ENCODE measurements at regions not wholly inside any gene's neighbourhood (a gene's known extent, or its start where the extent isn't known, plus 50 kb on each side); places are given as distances from the start of the nearest gene placed in this dataset.
A peak's percentile ranks its signal among the peaks of the same experiment; 100 is the strongest.

GRCh38 chr3:187822402-187822801, 77.1 kb upstream of the BCL6 start:
- DNase-seq (ENCODE audit: low read depth in 2 of 2), result no peak

- no peak for DNase-seq (ENCODE audit: low read depth in 2 of 2)
Observed at GRCh38 chr3:187823746-187824145, 78.5 kb upstream of the BCL6 start.

DNA sequence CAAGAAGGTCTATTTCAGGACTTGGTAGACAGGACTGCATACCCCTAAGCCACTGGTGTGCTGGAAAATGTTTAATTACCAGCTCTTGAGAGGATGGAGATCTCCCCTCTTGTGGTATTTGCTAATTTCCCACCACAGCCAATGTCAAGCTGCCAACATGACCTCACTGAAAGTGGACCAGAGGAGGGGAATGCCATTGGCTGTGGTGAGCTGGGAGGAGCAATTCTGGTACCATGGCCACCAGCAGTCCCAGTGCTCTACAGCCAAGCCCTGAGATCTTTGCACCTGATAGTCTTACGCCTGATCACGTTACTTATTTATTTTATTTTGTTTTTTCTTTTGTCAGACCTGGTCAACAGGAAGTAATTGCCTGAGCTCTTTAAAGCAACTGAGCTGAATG, 82.5 kb upstream of the BCL6 start:
- DNase-seq (ENCODE audit: low read depth in 2 of 2), result no peak

- no peak for DNase-seq (ENCODE audit: low read depth in 2 of 2)
Observed at GRCh38 chr3:187828579-187829452, 83.5 kb upstream of the BCL6 start.

GRCh38 chr3:187830181-187830580, 84.9 kb upstream of the BCL6 start:
- no peak for DNase-seq (ENCODE audit: low read depth in 2 of 2)

- DNase-seq (ENCODE audit: low read depth in 2 of 2), result no peak
Observed at GRCh38 chr3:187831125-187832051, 86.1 kb upstream of the BCL6 start.

DNA sequence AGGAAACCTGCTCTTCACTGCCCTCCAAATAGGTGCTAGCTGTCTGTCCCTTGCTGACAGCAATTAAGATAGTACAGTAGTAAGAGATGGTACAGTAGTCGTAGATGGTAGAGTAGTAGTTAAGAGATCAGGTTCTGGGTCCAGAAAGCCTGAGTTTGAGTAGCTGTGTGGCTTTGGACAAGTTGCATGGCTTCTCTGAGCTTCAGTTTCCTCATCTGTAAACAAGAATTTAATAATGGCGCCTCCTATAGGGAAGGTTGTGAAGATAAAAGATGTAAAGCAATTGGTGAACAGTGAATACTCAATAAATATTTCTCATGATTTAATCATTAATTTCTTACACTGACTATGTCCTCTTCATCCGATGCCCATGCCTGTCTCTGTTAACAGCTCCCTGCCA, 86.9 kb upstream of the BCL6 start:
- DNase-seq (ENCODE audit: low read depth in 2 of 2), result no peak

- DNase-seq (ENCODE audit: low read depth in 2 of 2), result no peak
Observed at GRCh38 chr3:187833375-187833774, 88.1 kb upstream of the BCL6 start.

GRCh38 chr3:187833799-187834578, 88.7 kb upstream of the BCL6 start:
- DNase-seq (ENCODE audit: low read depth in 2 of 2), result no peak

DNA sequence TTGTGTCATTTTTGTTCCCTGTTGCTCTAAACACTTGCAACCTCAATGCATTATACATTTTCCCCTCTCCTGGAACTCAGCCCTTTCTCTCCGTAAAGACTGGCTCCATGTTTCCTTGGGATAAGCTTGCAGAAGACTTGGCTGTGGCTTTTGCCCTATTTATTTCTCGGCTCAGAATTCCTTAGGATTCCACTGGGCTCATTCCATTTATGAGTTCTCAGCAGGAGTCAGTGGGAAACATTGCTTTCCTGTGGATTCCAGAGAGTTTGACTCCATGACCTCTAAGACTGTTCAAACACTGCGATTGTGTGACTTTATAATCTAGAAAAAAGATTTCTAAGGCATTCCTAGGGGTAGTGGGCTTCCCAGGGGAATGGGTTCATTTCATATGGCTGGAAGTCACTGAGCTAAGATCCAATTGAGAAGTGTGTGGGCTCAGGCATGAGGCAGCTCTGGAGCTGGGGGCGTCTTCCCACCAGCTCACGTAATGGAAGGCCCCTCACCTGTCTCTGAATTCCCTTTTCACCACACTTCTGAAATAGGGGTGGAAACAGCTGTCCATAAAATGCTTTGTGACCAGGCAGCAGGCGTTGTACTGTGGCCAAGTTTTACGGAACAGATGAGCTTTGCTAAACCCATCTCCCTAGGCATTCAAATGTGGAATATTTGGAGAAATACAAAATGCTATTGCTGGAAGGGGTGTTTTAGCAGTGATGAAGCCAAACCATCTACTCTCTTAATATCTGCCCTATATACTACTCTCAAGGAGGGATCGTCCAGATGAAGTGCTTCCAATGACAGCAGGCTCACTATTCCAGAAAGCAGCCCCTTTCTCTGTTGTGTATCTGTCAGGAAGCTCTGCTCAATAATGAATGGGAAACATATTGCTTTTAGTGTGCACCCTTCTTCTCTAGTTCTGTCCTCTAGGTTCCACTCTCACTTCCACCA, 91.8 kb upstream of the BCL6 start:
- peak; percentile 26 for DNase-seq (ENCODE audit: low read depth in 2 of 2)

DNA sequence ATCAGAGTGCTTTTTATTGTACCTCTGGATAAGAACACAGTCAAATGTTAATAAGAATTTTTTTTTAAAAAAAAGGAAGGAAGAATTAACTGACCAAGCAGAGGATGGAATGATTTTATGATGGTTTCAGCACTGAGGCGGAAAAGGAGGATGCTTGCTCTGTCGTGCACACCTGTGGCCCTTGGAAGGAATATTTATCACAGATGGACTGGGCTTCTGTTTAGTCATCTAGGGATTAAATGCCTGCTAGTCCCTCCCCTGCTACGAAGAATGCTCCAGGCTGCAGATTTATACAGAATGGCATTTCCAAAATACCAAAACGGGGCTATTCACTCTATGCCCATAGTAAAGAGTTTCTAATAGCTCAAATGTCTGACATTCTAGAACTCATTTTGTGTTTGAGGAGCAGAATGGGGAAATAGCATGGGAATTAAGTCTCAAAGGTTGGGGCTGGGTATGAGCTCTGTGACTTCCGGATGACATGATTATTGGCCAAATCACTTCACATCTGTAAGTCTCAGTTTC, 92.8 kb upstream of the BCL6 start:
- no peak for DNase-seq (ENCODE audit: low read depth in 2 of 2)

GRCh38 chr3:187839422-187839821, 94.2 kb upstream of the BCL6 start:
- no peak for DNase-seq (ENCODE audit: low read depth in 2 of 2)

DNA sequence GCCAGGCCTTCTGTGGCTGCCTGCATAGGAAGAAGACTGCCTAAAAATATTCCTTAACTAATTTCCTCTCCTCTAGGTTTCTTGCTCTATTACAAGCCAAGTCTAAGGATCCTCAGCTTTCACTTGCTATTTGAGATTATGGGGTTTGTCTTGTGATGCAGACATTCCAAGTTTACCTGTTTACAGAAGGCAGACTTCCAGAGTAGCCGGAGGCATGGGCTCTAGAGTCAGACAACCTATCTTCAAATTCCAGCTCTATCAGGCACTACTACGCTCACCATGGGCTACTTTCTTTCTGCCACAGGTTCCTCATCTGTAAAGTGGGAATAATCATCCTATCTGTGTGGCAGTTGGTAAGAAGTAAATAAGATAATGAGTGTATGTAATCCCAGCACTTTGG, 95.6 kb upstream of the BCL6 start:
- DNase-seq (ENCODE audit: low read depth in 2 of 2), result no peak

GRCh38 chr3:187841560-187841959, 96.3 kb upstream of the BCL6 start:
- DNase-seq (ENCODE audit: low read depth in 2 of 2), result no peak

DNA sequence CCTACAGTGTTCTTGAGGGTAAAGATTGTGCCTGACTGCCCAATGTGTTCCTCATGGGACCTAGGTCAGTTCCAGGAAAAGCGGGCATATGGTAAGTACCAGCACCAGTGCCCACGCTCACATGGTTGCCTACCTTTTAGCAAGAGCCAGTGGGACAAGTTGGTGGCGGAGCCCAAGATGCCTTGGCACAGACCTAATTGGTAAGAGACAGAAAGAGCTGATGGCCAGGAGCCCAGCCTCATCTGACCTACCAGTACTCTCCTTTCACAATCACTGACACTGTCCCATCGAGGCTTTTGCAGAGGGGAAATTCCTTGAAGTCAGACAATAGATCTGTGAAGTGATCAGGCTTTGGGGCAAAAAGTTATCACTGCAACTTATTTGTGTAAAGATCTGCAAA, 98.4 kb upstream of the BCL6 start:
- no peak for DNase-seq (ENCODE audit: low read depth in 2 of 2)

DNA sequence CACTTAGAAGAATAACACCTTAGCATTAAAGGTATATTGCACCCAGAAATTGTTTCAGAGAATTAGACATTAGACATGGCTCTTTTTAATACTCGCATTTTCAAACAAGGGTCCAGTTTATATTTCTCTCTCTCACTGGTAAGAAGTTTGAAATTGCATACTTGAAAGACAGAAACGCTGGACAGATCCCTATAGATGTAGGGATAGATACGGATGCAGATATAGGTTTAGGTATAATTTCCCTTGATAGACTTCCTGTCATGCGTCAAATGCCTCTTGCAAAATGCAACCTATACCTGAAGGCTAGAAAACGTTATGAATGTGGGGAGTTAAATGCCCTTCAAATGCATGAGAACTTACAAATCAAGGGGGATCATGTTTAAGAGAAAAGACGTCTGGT, 99.4 kb upstream of the BCL6 start:
- no peak for DNase-seq (ENCODE audit: low read depth in 2 of 2)

GRCh38 chr3:187845826-187846225, 100.6 kb upstream of the BCL6 start:
- no peak for DNase-seq (ENCODE audit: low read depth in 2 of 2)

DNA sequence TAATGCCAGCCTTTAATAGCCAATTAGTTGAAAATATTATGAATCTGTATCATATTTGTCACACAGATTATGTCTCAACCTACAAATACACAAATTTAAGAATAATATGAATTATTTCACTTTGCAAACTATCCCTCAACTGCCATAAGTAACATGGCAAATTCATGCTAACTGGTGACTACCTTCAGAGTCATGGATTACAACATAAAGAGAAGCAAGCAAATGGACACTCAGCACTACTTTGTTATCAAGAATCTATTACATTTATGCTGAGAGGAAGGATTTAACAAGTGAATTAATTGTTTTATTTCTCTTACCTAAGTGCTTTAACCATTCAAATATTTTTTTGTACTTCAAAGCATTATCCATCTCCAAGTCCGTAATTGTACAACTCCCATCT, 103.1 kb upstream of the BCL6 start:
- DNase-seq (ENCODE audit: low read depth in 2 of 2), result no peak

GRCh38 chr3:187849016-187849654, 103.9 kb upstream of the BCL6 start:
- DNase-seq (ENCODE audit: low read depth in 2 of 2), result no peak

- no peak for DNase-seq (ENCODE audit: low read depth in 2 of 2)
Observed at GRCh38 chr3:187850258-187850921, 105.1 kb upstream of the BCL6 start.

Data from fibroblast of skin of left quadriceps (primary cell).